Lower leg skin (tissue), 3 donors: ENCODE measurements at regions not wholly inside any gene's neighbourhood (a gene's known extent, or its start where the extent isn't known, plus 50 kb on each side); places are given as distances from the start of the nearest gene placed in this dataset.

Source experiments
- POLR2A ChIP-seq, 2 donors: fragments of 450-650 bp; IDR thresholded peaks; one replicate each; pipeline ENCODE4 v1.6.1; 2016 to 2017; ENCODE audit warnings: antibody characterized with exemption in 2 of 2, mild to moderate bottlenecking in 1 of 2, moderate library complexity in 1 of 2
- TF ChIP-seq, protein P1 (sequence below), 3 donors: fragments of 450-650 bp; IDR thresholded peaks; one replicate each; pipeline ENCODE4 v1.5.1; 2016; ENCODE audit warnings: antibody characterized with exemption in 3 of 3, mild to moderate bottlenecking in 3 of 3, moderate library complexity in 2 of 3

DNA sequence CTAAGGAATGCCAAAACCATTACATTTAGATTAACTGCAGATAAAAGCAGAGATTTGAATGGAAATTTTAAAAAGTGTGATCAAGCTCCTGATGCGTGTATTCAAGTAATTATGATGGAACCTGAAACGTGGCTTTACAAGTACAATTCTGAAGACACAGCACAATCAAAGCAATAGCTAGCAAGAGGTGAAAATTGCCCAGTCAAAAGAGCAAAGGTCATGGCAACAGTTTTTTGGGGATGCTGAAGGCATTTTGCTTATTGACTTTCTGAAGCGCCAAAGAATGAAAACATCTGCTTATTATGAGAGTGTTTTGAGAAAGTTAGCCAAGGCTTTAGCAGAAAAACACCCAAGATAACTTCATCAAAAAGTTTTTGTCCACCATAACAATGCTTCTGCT, 389.6 kb upstream of the TENM4 start:
- TF ChIP-seq, protein P1, sequence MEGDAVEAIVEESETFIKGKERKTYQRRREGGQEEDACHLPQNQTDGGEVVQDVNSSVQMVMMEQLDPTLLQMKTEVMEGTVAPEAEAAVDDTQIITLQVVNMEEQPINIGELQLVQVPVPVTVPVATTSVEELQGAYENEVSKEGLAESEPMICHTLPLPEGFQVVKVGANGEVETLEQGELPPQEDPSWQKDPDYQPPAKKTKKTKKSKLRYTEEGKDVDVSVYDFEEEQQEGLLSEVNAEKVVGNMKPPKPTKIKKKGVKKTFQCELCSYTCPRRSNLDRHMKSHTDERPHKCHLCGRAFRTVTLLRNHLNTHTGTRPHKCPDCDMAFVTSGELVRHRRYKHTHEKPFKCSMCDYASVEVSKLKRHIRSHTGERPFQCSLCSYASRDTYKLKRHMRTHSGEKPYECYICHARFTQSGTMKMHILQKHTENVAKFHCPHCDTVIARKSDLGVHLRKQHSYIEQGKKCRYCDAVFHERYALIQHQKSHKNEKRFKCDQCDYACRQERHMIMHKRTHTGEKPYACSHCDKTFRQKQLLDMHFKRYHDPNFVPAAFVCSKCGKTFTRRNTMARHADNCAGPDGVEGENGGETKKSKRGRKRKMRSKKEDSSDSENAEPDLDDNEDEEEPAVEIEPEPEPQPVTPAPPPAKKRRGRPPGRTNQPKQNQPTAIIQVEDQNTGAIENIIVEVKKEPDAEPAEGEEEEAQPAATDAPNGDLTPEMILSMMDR (IDR thresholded peaks at IDR 0.05), result no peak
- TF ChIP-seq POLR2A (IDR thresholded peaks at IDR 0.05), result no peak
